Hepatocyte (in vitro differentiated cells): ENCODE measurements at regions not wholly inside any gene's neighbourhood (a gene's known extent, or its start where the extent isn't known, plus 50 kb on each side); places are given as distances from the start of the nearest gene placed in this dataset.

Experiments
- EZH2 ChIP-seq: fragments of 200-600 bp; sonication (generic); IDR thresholded peaks from 2 replicates; pipeline ENCODE4 v1.6.1; 2016; ENCODE audit warnings: antibody characterized with exemption, mild to moderate bottlenecking, borderline replicate concordance
- TF ChIP-seq, protein P1 (sequence below): fragments of 200-600 bp; sonication (generic); IDR thresholded peaks from 2 replicates; pipeline ENCODE4 v1.5.1; 2016; ENCODE audit warnings: antibody characterized with exemption, mild to moderate bottlenecking; ENCODE audit not compliant: poor library complexity

DNA sequence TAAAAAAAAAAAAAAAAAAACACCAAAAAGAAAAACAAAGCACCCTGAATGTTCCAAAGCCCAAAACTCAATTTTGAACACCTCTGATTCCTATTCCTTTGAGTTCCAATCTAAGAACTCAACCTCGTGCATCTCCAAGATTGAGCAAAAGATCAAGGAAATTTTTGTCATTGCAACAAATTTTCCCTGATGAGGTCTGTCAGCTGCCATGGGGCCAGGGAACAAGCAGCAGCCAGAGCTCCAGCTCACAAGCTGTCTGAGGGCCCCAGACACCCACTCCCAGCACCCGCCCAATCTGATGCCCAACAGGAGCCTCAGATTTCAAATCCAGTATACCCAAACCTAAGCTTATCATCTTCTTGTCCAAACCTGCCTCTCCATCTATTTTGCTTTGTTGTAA is 87.6 kb upstream of the ACP3 start:
- TF ChIP-seq, protein P1, sequence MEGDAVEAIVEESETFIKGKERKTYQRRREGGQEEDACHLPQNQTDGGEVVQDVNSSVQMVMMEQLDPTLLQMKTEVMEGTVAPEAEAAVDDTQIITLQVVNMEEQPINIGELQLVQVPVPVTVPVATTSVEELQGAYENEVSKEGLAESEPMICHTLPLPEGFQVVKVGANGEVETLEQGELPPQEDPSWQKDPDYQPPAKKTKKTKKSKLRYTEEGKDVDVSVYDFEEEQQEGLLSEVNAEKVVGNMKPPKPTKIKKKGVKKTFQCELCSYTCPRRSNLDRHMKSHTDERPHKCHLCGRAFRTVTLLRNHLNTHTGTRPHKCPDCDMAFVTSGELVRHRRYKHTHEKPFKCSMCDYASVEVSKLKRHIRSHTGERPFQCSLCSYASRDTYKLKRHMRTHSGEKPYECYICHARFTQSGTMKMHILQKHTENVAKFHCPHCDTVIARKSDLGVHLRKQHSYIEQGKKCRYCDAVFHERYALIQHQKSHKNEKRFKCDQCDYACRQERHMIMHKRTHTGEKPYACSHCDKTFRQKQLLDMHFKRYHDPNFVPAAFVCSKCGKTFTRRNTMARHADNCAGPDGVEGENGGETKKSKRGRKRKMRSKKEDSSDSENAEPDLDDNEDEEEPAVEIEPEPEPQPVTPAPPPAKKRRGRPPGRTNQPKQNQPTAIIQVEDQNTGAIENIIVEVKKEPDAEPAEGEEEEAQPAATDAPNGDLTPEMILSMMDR: no peak
- no peak for TF ChIP-seq EZH2
